ENCODE measurements at regions not wholly inside any gene's neighbourhood (a gene's known extent, or its start where the extent isn't known, plus 50 kb on each side); places are given as distances from the start of the nearest gene placed in this dataset.

- Histone ChIP-seq H3K27me3 (ENCODE audit: insufficient read depth, low read length) (no peaks in the 10 kb centered on the region), H3K9me3 (ENCODE audit: insufficient read depth, low read depth, low read length) (no peaks in the 10 kb centered on the region), H4K20me1 (ENCODE audit: insufficient read depth, low read length) (no peaks in the 10 kb centered on the region), H3K79me2 (ENCODE audit: insufficient read depth, low read length) (no peaks in the 10 kb centered on the region), H3K4me2 (ENCODE audit: low read length) (no peak overlapping the region), H3K36me3 (ENCODE audit: insufficient read depth, low read length) (no peaks in the 10 kb centered on the region), H3K27ac (ENCODE audit: low read depth, low read length) (no peak overlapping the region), H3K4me1 (ENCODE audit: insufficient read depth, low read length) (no peaks in the 10 kb centered on the region), H3K4me3 (ENCODE audit: insufficient read depth, low read depth, low read length) (no peak overlapping the region), H3K9ac (ENCODE audit: low read length) (no peak overlapping the region), H2AFZ (ENCODE audit: low read depth, low read length) (no peak overlapping the region)
- no peak for FAIRE-seq
- H3K9me3 Mint-ChIP-seq (ENCODE audit: unreplicated experiment): no peaks in the 10 kb centered on the region
- no peak for DNase-seq (ENCODE audit: low read depth)
- TF ChIP-seq CTCF (IDR thresholded peaks at IDR 0.05; ENCODE audit: insufficient read depth, low read depth, low read length) (no peak), EZH2 (IDR thresholded peaks at IDR 0.05; ENCODE audit: insufficient read depth, low read length) (no peak)
- no peak overlapping the region for H3K4me3 Mint-ChIP-seq (ENCODE audit: unreplicated experiment)
- no peak overlapping the region for H3K27ac Mint-ChIP-seq (ENCODE audit: unreplicated experiment)
- H3K27me3 Mint-ChIP-seq (ENCODE audit: low read depth, unreplicated experiment): no peaks in the 10 kb centered on the region
- H3K4me1 Mint-ChIP-seq (ENCODE audit: low read depth, unreplicated experiment): peaks cover 2% of the 10 kb centered on the region
- H3K36me3 Mint-ChIP-seq (ENCODE audit: low read depth, unreplicated experiment): no peaks in the 10 kb centered on the region
Measured at GRCh38 chr4:67084783-67085182, 460.5 kb downstream of the CENPC start.

DNA sequence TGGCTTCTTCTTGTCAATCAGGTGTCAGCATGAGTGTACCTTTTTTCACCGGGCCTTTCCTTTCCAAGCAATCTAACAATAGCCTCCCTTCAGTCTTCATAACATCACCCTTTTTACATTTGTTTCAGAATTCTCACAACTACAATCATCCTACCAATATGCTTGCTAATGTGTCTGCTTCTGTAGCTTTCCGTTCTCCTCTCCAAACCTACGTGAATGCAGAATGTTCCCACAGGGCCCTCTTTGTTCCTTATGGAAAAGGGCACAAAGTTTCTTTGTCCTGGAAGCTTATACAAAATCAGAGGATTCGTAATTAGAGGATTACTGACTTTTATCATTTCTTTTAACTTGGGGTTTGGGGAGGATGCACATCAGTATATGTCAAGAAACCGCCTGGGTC is 461.8 kb downstream of the CENPC start:
- H3K27me3 ChIP-seq (ENCODE audit: insufficient read depth, low read length): no peaks in the 10 kb centered on the region
- H3K4me2 ChIP-seq (ENCODE audit: low read length): no peak overlapping the region
- H3K36me3 ChIP-seq (ENCODE audit: insufficient read depth, low read length): no peaks in the 10 kb centered on the region
- H3K9me3 ChIP-seq (ENCODE audit: insufficient read depth, low read depth, low read length): no peaks in the 10 kb centered on the region
- H3K4me1 ChIP-seq (ENCODE audit: insufficient read depth, low read length): no peaks in the 10 kb centered on the region
- no peak overlapping the region for H3K4me3 ChIP-seq (ENCODE audit: insufficient read depth, low read depth, low read length)
- H4K20me1 ChIP-seq (ENCODE audit: insufficient read depth, low read length): no peaks in the 10 kb centered on the region
- H3K27ac Mint-ChIP-seq (ENCODE audit: unreplicated experiment): no peak overlapping the region
- no peak overlapping the region for H3K9ac ChIP-seq (ENCODE audit: low read length)
- H3K4me1 Mint-ChIP-seq (ENCODE audit: low read depth, unreplicated experiment): peaks cover 2% of the 10 kb centered on the region
- no peaks in the 10 kb centered on the region for H3K36me3 Mint-ChIP-seq (ENCODE audit: low read depth, unreplicated experiment)
- no peak overlapping the region for H2AFZ ChIP-seq (ENCODE audit: low read depth, low read length)
- FAIRE-seq: no peak
- TF ChIP-seq EZH2 (IDR thresholded peaks at IDR 0.05; ENCODE audit: insufficient read depth, low read length) (no peak), CTCF (IDR thresholded peaks at IDR 0.05; ENCODE audit: insufficient read depth, low read depth, low read length) (no peak)
- H3K4me3 Mint-ChIP-seq (ENCODE audit: unreplicated experiment): no peak overlapping the region
- no peaks in the 10 kb centered on the region for H3K27me3 Mint-ChIP-seq (ENCODE audit: low read depth, unreplicated experiment)
- no peaks in the 10 kb centered on the region for H3K9me3 Mint-ChIP-seq (ENCODE audit: unreplicated experiment)
- H3K79me2 ChIP-seq (ENCODE audit: insufficient read depth, low read length): no peaks in the 10 kb centered on the region
- no peak overlapping the region for H3K27ac ChIP-seq (ENCODE audit: low read depth, low read length)
- no peak for DNase-seq (ENCODE audit: low read depth)

DNA sequence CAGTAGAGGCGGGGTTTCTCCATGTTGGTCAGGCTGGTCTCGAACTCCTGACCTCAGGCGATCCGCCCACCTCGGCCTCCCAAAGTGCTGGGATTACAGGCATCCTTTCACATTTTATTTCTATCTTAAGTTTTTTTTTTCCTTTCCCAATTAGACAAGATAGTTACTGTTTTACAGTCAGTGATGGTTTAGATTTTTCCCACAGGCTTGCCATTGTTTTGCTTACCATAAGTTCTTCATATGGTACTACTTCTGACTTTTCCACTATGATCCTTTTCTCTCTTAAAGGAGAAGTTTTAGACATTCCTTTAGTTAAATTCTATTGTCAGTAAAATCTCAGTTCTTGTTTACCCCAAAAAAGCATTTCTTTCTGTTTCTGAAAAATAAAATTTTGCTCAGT is 462.6 kb downstream of the CENPC start:
- Histone ChIP-seq H3K4me1 (ENCODE audit: insufficient read depth, low read length) (no peaks in the 10 kb centered on the region), H3K79me2 (ENCODE audit: insufficient read depth, low read length) (no peaks in the 10 kb centered on the region), H3K36me3 (ENCODE audit: insufficient read depth, low read length) (no peaks in the 10 kb centered on the region), H3K4me2 (ENCODE audit: low read length) (no peak overlapping the region), H3K27me3 (ENCODE audit: insufficient read depth, low read length) (no peaks in the 10 kb centered on the region), H4K20me1 (ENCODE audit: insufficient read depth, low read length) (no peaks in the 10 kb centered on the region), H3K27ac (ENCODE audit: low read depth, low read length) (no peak overlapping the region), H3K9me3 (ENCODE audit: insufficient read depth, low read depth, low read length) (no peaks in the 10 kb centered on the region), H3K4me3 (ENCODE audit: insufficient read depth, low read depth, low read length) (no peak overlapping the region), H3K9ac (ENCODE audit: low read length) (no peak overlapping the region), H2AFZ (ENCODE audit: low read depth, low read length) (no peak overlapping the region)
- DNase-seq (ENCODE audit: low read depth): no peak
- Mint-ChIP-seq H3K4me1 (ENCODE audit: low read depth, unreplicated experiment) (peaks cover 2% of the 10 kb centered on the region), H3K27me3 (ENCODE audit: low read depth, unreplicated experiment) (no peaks in the 10 kb centered on the region), H3K4me3 (ENCODE audit: unreplicated experiment) (no peak overlapping the region), H3K9me3 (ENCODE audit: unreplicated experiment) (no peaks in the 10 kb centered on the region), H3K36me3 (ENCODE audit: low read depth, unreplicated experiment) (no peaks in the 10 kb centered on the region), H3K27ac (ENCODE audit: unreplicated experiment) (no peak overlapping the region)
- no peak for TF ChIP-seq CTCF (IDR thresholded peaks at IDR 0.05; ENCODE audit: insufficient read depth, low read depth, low read length)
- no peak for TF ChIP-seq EZH2 (IDR thresholded peaks at IDR 0.05; ENCODE audit: insufficient read depth, low read length)
- no peak for FAIRE-seq

All from astrocyte (in vitro differentiated cells and primary cell).